ENCODE measurements at regions not wholly inside any gene's neighbourhood (a gene's known extent, or its start where the extent isn't known, plus 50 kb on each side); places are given as distances from the start of the nearest gene placed in this dataset.

DNA sequence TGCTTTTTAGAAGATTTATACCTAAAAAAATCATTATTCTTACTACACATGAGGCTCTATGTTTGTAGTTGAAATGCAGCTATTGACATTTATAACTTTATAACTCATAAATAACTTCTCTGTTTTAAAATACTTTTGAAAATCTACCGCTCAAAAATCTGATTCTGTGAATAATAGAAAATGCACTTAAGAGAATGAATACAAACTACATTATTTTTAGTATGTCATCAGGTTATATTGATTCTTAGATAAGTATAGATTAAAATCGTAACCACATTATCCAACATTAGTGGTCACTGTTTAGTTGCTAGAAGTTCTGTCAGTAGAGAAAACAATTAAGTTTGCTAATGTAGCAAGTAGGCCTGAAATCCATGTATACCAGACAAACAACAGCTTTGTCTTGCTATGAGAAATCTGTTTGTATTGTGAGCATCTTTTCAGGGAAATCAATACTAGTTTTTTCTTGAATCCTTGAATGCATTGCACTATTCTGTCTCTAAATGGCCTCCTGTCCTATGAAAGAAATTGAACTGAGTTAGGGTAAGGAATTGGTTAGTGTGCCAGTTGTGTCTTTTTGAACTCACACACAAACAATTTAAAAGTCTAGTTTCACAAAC is 116.5 kb upstream of the HDAC9 start (continued):
- TF ChIP-seq SMARCA5 (IDR thresholded peaks at IDR 0.05) (no peak), SUPT20H (IDR thresholded peaks at IDR 0.05; ENCODE audit: borderline replicate concordance, control insufficient read depth, low read depth, low read length) (no peak), BHLHE40 (IDR thresholded peaks at IDR 0.05; ENCODE audit: borderline replicate concordance in 1 of 2, low read depth in 2 of 2, low read length in 1 of 2) (no peak), CBX3 (IDR thresholded peaks at IDR 0.05; ENCODE audit: borderline replicate concordance, low read depth) (no peak)

DNA sequence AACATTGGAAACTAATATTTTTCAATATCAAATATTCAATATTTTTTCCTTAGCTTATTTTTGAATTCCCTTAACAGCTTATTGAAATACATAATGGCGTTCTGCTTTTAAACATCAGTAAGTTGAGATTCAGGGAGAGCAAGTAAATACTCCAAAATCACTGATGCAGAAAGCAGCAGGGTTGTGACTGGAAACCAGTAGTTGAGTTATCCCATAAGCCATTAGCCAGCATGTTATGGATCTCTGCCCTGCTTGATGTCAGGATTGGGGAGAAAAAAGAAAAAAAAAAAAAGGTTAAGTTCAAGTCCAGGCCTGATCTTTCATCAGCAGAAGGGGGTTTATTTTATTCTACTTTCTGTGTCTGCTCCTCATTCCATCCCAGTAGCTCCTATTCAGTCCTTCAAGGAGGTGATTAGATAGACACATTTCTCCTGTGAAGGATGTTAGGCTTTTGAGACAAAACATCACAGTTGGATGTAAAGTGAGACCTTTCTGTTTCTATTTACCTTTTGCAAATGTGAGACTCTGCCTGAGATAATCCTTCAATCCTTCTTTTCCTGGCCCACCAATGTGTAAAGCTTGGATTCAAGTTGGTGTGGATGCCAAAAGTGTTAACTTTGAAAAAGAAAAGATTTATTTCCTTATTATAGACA is 110.9 kb upstream of the HDAC9 start:
- RAD21 ChIA-PET (ENCODE audit: unreplicated experiment), result no interaction called here
- no peak overlapping the region for H3K4me2 ChIP-seq (ENCODE audit: control insufficient read depth, insufficient read depth)
- CTCF ChIA-PET, result interaction anchor here (0.6 kb wide), 1 partner anchor 375 kb away, joined by 3 read pairs; no protein-coding TSS in a partner anchor
- H3K9ac ChIP-seq (ENCODE audit: control insufficient read depth, insufficient read depth, low read length), result no peak overlapping the region
- FAIRE-seq (no peak), DNase-seq (ENCODE audit: low read depth, low spot score) (no peak), ATAC-seq (no peak)
- H3K9me3 ChIP-seq (replicated peaks; ENCODE audit: control insufficient read depth, insufficient read depth, low read length), result no peaks in the 10 kb centered on the region
- no peaks in the 10 kb centered on the region for H3K36me3 ChIP-seq (ENCODE audit: control insufficient read depth in 2 of 2, insufficient read depth in 2 of 2, low read length in 1 of 2)
- no TSS peak for BruUV-seq (replicated peaks)
- WGBS (ENCODE audit: insufficient coverage, insufficient replicate concordance, low lambda C conversion rate, missing lambda C conversion rate), result 96% methylated on average over 1 of the region's 1 CpG
- intact Hi-C loops (cut with micrococcal nuclease; ENCODE audit: unreplicated experiment) (no loop called here), in situ Hi-C loops (cut with MboI) (no loop called here)
- H3K4me1 ChIP-seq (ENCODE audit: control insufficient read depth, insufficient read depth, low read length), result no peaks in the 10 kb centered on the region
- no peak overlapping the region for H2AFZ ChIP-seq (ENCODE audit: control insufficient read depth, low read depth, low read length)
- no peaks in the 10 kb centered on the region for H4K20me1 ChIP-seq (ENCODE audit: control insufficient read depth, insufficient read depth)
- no peaks in the 10 kb centered on the region for H3K27me3 ChIP-seq (replicated peaks in 1 of 2; ENCODE audit: control insufficient read depth in 2 of 2, insufficient read depth in 2 of 2, low read length in 1 of 2)
- no peak overlapping the region for H3K4me3 ChIP-seq
- POLR2A ChIA-PET, result interaction anchor here (0.7 kb wide), 1 partner anchor 54 kb away, joined by 3 read pairs; no protein-coding TSS in a partner anchor
- no peak overlapping the region for H3K27ac ChIP-seq (ENCODE audit: control insufficient read depth, insufficient read depth)
- H3K79me2 ChIP-seq (ENCODE audit: control insufficient read depth, insufficient read depth, low read length), result no peaks in the 10 kb centered on the region
- SMC1A ChIA-PET (ENCODE audit: uncharacterized antibody, unreplicated experiment), result interaction anchor here (0.8 kb wide), 1 partner anchor 678 kb away, joined by 4 read pairs; no protein-coding TSS in a partner anchor
- TF ChIP-seq RB1 (IDR thresholded peaks at IDR 0.05; ENCODE audit: borderline replicate concordance), result no peak
- TF ChIP-seq, protein P1, sequence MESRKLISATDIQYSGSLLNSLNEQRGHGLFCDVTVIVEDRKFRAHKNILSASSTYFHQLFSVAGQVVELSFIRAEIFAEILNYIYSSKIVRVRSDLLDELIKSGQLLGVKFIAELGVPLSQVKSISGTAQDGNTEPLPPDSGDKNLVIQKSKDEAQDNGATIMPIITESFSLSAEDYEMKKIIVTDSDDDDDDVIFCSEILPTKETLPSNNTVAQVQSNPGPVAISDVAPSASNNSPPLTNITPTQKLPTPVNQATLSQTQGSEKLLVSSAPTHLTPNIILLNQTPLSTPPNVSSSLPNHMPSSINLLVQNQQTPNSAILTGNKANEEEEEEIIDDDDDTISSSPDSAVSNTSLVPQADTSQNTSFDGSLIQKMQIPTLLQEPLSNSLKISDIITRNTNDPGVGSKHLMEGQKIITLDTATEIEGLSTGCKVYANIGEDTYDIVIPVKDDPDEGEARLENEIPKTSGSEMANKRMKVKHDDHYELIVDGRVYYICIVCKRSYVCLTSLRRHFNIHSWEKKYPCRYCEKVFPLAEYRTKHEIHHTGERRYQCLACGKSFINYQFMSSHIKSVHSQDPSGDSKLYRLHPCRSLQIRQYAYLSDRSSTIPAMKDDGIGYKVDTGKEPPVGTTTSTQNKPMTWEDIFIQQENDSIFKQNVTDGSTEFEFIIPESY (IDR thresholded peaks at IDR 0.05), result no peak
- TF ChIP-seq MTA2 (IDR thresholded peaks at IDR 0.05; ENCODE audit: low read depth), result no peak
- TF ChIP-seq POLR2AphosphoS2 (IDR thresholded peaks at IDR 0.05; ENCODE audit: low read depth, low read length), result no peak
- no peak for TF ChIP-seq BACH1 (IDR thresholded peaks at IDR 0.05; ENCODE audit: borderline replicate concordance)
- no peak for TF ChIP-seq SMAD1 (IDR thresholded peaks at IDR 0.05; ENCODE audit: low read depth, partially characterized antibody)
- TF ChIP-seq, protein P2, sequence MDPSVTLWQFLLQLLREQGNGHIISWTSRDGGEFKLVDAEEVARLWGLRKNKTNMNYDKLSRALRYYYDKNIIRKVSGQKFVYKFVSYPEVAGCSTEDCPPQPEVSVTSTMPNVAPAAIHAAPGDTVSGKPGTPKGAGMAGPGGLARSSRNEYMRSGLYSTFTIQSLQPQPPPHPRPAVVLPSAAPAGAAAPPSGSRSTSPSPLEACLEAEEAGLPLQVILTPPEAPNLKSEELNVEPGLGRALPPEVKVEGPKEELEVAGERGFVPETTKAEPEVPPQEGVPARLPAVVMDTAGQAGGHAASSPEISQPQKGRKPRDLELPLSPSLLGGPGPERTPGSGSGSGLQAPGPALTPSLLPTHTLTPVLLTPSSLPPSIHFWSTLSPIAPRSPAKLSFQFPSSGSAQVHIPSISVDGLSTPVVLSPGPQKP (IDR thresholded peaks at IDR 0.05; ENCODE audit: low read depth, low read length), result no peak
- no peak for TF ChIP-seq EED (IDR thresholded peaks at IDR 0.05; ENCODE audit: low read depth)
- TF ChIP-seq PAX5 (IDR thresholded peaks at IDR 0.05; ENCODE audit: borderline replicate concordance, low read depth, low read length), result no peak
- no peak for TF ChIP-seq CTCF (IDR thresholded peaks at IDR 0.05 in 2 of 3, conservative IDR thresholded peaks at IDR 0.05 in 1 of 3; ENCODE audit: control insufficient read depth in 2 of 3, extremely low read depth in 1 of 3, insufficient read depth in 1 of 3, low read depth in 3 of 3, low read length in 3 of 3)
- TF ChIP-seq, protein P3, sequence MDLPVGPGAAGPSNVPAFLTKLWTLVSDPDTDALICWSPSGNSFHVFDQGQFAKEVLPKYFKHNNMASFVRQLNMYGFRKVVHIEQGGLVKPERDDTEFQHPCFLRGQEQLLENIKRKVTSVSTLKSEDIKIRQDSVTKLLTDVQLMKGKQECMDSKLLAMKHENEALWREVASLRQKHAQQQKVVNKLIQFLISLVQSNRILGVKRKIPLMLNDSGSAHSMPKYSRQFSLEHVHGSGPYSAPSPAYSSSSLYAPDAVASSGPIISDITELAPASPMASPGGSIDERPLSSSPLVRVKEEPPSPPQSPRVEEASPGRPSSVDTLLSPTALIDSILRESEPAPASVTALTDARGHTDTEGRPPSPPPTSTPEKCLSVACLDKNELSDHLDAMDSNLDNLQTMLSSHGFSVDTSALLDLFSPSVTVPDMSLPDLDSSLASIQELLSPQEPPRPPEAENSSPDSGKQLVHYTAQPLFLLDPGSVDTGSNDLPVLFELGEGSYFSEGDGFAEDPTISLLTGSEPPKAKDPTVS (IDR thresholded peaks at IDR 0.05; ENCODE audit: low read depth, low read length), result no peak
